ENCODE measurements at regions not wholly inside any gene's neighbourhood (a gene's known extent, or its start where the extent isn't known, plus 50 kb on each side); places are given as distances from the start of the nearest gene placed in this dataset.
A peak's percentile ranks its signal among the peaks of the same experiment; 100 is the strongest.

DNA sequence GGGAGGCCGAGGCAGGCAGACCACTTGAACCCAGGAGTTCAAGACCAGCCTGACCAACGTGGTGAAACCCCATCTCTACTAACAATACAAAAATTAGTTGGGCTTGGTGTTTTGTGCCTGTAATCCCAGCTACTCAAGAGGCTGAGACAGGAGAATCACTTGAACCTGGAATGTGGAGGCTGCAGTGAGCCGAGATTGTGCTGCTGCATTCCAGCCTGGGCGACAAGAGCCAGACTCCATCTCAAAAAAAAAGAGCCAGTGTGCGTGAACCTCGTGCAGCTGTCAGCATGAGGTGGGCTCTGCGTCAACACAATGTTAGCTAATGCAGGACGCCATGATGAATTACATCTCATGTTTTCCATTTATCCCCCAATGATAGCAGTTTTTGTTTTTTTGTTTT is 110.7 kb upstream of the SLC45A1 start:
- in situ Hi-C loops (cut with HindIII; ENCODE audit: extremely low pct_ligation_motif_present, low pct_unique_long_range_greater_than_20kb) = no loop called here
- no peaks in the 10 kb centered on the region for H4K20me1 ChIP-seq (ENCODE audit: insufficient read depth, low read length)
- no peak overlapping the region for H3K4me2 ChIP-seq (ENCODE audit: low read depth, low read length)
- no peak for ATAC-seq
- no peaks in the 10 kb centered on the region for H3K27me3 ChIP-seq (ENCODE audit: control insufficient read depth in 1 of 2, insufficient read depth in 2 of 2, low read length in 2 of 2)
- no peaks in the 10 kb centered on the region for H3K36me3 ChIP-seq (replicated peaks in 1 of 2; ENCODE audit: control insufficient read depth in 1 of 2, insufficient read depth in 2 of 2, low read length in 2 of 2)
- H3K4me3 ChIP-seq (replicated peaks in 1 of 3; ENCODE audit: insufficient read depth in 1 of 3, low read depth in 2 of 3, low read length in 3 of 3) = no peak overlapping the region
- peak overlapping the region; percentile 44 for H3K27ac ChIP-seq (ENCODE audit: extremely low read length, insufficient read depth, low read length)
- H3K4me1 ChIP-seq (ENCODE audit: insufficient read depth, low read length) = peaks cover 77% of the 10 kb centered on the region
- no TSS peak for BruUV-seq (replicated peaks)
- intact Hi-C loops (cut with micrococcal nuclease; ENCODE audit: unreplicated experiment) = no loop called here
- POLR2A ChIA-PET = no interaction called here
- peaks cover 4% of the 10 kb centered on the region for H3K79me2 ChIP-seq (ENCODE audit: insufficient read depth, low read length)
- DNase-seq (ENCODE audit: low spot score) = no peak
- TF ChIP-seq ZNF770 (CRISPR knock-in tag; IDR thresholded peaks at IDR 0.05) (0 out of 2 replicates have a peak, but pooled peaks have one; percentile 23), MEIS2 (CRISPR knock-in tag; IDR thresholded peaks at IDR 0.05) (no peak), ZNF264 (CRISPR knock-in tag; IDR thresholded peaks at IDR 0.05) (no peak), TSC22D2 (CRISPR knock-in tag; IDR thresholded peaks at IDR 0.05; ENCODE audit: borderline replicate concordance) (no peak), MXD4 (CRISPR knock-in tag; IDR thresholded peaks at IDR 0.05) (no peak), ZNF263 (CRISPR knock-in tag; IDR thresholded peaks at IDR 0.05) (no peak)
- TF ChIP-seq, protein P1, sequence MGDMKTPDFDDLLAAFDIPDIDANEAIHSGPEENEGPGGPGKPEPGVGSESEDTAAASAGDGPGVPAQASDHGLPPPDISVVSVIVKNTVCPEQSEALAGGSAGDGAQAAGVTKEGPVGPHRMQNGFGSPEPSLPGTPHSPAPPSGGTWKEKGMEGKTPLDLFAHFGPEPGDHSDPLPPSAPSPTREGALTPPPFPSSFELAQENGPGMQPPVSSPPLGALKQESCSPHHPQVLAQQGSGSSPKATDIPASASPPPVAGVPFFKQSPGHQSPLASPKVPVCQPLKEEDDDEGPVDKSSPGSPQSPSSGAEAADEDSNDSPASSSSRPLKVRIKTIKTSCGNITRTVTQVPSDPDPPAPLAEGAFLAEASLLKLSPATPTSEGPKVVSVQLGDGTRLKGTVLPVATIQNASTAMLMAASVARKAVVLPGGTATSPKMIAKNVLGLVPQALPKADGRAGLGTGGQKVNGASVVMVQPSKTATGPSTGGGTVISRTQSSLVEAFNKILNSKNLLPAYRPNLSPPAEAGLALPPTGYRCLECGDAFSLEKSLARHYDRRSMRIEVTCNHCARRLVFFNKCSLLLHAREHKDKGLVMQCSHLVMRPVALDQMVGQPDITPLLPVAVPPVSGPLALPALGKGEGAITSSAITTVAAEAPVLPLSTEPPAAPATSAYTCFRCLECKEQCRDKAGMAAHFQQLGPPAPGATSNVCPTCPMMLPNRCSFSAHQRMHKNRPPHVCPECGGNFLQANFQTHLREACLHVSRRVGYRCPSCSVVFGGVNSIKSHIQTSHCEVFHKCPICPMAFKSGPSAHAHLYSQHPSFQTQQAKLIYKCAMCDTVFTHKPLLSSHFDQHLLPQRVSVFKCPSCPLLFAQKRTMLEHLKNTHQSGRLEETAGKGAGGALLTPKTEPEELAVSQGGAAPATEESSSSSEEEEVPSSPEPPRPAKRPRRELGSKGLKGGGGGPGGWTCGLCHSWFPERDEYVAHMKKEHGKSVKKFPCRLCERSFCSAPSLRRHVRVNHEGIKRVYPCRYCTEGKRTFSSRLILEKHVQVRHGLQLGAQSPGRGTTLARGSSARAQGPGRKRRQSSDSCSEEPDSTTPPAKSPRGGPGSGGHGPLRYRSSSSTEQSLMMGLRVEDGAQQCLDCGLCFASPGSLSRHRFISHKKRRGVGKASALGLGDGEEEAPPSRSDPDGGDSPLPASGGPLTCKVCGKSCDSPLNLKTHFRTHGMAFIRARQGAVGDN (CRISPR knock-in tag; IDR thresholded peaks at IDR 0.05) = peak; percentile 29; the same call in 1 of the 2 replicates
- CTCF ChIA-PET (ENCODE audit: low intra/inter-chr PET ratio, low total read pairs) = no interaction called here
- 95% methylated on average over 7 of the region's 8 CpGs for WGBS (ENCODE audit: low lambda C conversion rate)
- no peaks in the 10 kb centered on the region for H3K9me3 ChIP-seq (ENCODE audit: low read length)
- H3K9ac ChIP-seq (ENCODE audit: insufficient read depth, low read depth, low read length) = no peak overlapping the region
- no peak overlapping the region for H2AFZ ChIP-seq (ENCODE audit: low read length)
- FAIRE-seq = no peak
